OCI-LY7 (cell line): ENCODE measurements at regions not wholly inside any gene's neighbourhood (a gene's known extent, or its start where the extent isn't known, plus 50 kb on each side); places are given as distances from the start of the nearest gene placed in this dataset.

ENCODE experiments used
- BruUV-seq: library from RNA; stranded (reverse); fragments of 400-500 nt; replicated peaks from 2 replicates; lab custom pipeline; 2021; lab: Mats Ljungman, UMichigan
- CTCF ChIA-PET: fragments of 300-600 bp; sonication (Branson Sonifier 250); formaldehyde crosslinking; loops from one replicate; lab custom pipeline; 2022; ENCODE audit warnings: antibody characterized with exemption; ENCODE audit not compliant: unreplicated experiment; lab: Charles Lee
- POLR2A ChIA-PET: fragments of 300-600 bp; sonication (Branson Sonifier 250); formaldehyde crosslinking; loops from one replicate; lab custom pipeline; 2022; ENCODE audit warnings: antibody characterized with exemption; lab: Charles Lee
- DNase-seq: peaks from one replicate; pipeline ENCODE4 v3.0.0-alpha.2; 2015; ENCODE audit warnings: low spot score
- H2AFZ ChIP-seq: fragments of 200-600 bp; sonication (generic), shearing (Covaris generic); 2 replicates; pipeline ENCODE4 v1.6.1; 2014; ENCODE audit warnings: mild to moderate bottlenecking, antibody characterized with exemption, low read length, moderate library complexity
- H3K27ac ChIP-seq: fragments of 200-600 bp; sonication (generic); 2 replicates; pipeline ENCODE4 v1.5.1; 2014; ENCODE audit warnings: mixed run types, low read depth, mild to moderate bottlenecking, moderate library complexity, low read length, inconsistent platforms; ENCODE audit not compliant: poor library complexity, severe bottlenecking
- H3K36me3 ChIP-seq: fragments of 200-600 bp; sonication (generic); 2 replicates; pipeline ENCODE4 v1.6.1; 2014; ENCODE audit warnings: mild to moderate bottlenecking, antibody characterized with exemption, low read length, moderate library complexity, mixed read lengths; ENCODE audit not compliant: insufficient read depth
- H3K4me1 ChIP-seq: fragments of 200-600 bp; sonication (generic); 2 replicates; pipeline ENCODE4 v1.5.1; 2014; ENCODE audit warnings: mild to moderate bottlenecking, low read length; ENCODE audit not compliant: insufficient read depth, poor library complexity, severe bottlenecking
- H3K4me2 ChIP-seq: fragments of 200-600 bp; sonication (generic); 2 replicates; pipeline ENCODE4 v1.6.1; 2014; ENCODE audit warnings: mild to moderate bottlenecking, low read length
- H3K4me3 ChIP-seq: fragments of 200-600 bp; sonication (generic); 2 replicates; pipeline ENCODE4 v1.5.1; 2014; ENCODE audit warnings: mild to moderate bottlenecking, low read depth, low read length; ENCODE audit not compliant: poor library complexity, severe bottlenecking
- H3K79me2 ChIP-seq: fragments of 200-600 bp; sonication (generic); 2 replicates; pipeline ENCODE4 v1.6.1; 2016; ENCODE audit warnings: low read depth, mild to moderate bottlenecking, low read length, moderate library complexity, mixed read lengths; ENCODE audit not compliant: insufficient read depth
- H3K9me2 ChIP-seq: fragments of 200-600 bp; sonication (generic); 2 replicates; pipeline ENCODE4 v1.6.1; 2016; ENCODE audit warnings: mild to moderate bottlenecking, low read length, mixed read lengths; ENCODE audit not compliant: insufficient read depth
- H3K9me3 ChIP-seq: fragments of 200-600 bp; sonication (generic); 2 replicates; pipeline ENCODE4 v1.6.1; 2014; ENCODE audit warnings: mild to moderate bottlenecking, mixed run types, low read length, mixed read lengths
- H4K20me1 ChIP-seq: fragments of 200-600 bp; sonication (generic); 2 replicates; pipeline ENCODE4 v1.6.1; 2014; ENCODE audit warnings: mild to moderate bottlenecking, antibody characterized with exemption, low read length, moderate library complexity, mixed read lengths; ENCODE audit not compliant: insufficient read depth
- CTCF ChIP-seq: fragments of 200-600 bp; sonication (generic); conservative IDR thresholded peaks from 2 replicates; pipeline ENCODE4 v1.5.1; 2014; ENCODE audit warnings: mild to moderate bottlenecking, antibody characterized with exemption, low read length, moderate library complexity, mixed read lengths
- EZH2phosphoT487 ChIP-seq: fragments of 200-600 bp; sonication (generic); IDR thresholded peaks from 2 replicates; pipeline ENCODE4 v1.6.1; 2018; ENCODE audit warnings: low read depth, borderline replicate concordance, mild to moderate bottlenecking, mixed run types, antibody characterized with exemption, low read length, moderate library complexity, mixed read lengths
- intact Hi-C: fragments of 100-400 bp; cut with micrococcal nuclease; formaldehyde crosslinking; loops from one replicate; pipeline ENCODE4 v1.10.0; 2022; ENCODE audit not compliant: unreplicated experiment

GRCh38 chr4:107453987-107454386 lies 266.0 kb downstream of the PAPSS1 start:
- intact Hi-C loops, result no loop called here
- BruUV-seq, result no TSS peak
- POLR2A ChIA-PET, result no interaction called here

GRCh38 chr4:107452717-107453630 lies 267.1 kb downstream of the PAPSS1 start:
- no peak for DNase-seq
- Histone ChIP-seq H3K27ac (no peak overlapping the region), H3K4me1 (no peaks in the 10 kb centered on the region), H2AFZ (no peak overlapping the region), H3K4me2 (no peak overlapping the region), H3K4me3 (no peak overlapping the region), H4K20me1 (no peaks in the 10 kb centered on the region), H3K9me2 (no peaks in the 10 kb centered on the region), H3K9me3 (no peaks in the 10 kb centered on the region), H3K36me3 (no peaks in the 10 kb centered on the region), H3K79me2 (no peaks in the 10 kb centered on the region)
- TF ChIP-seq CTCF (no peak), EZH2phosphoT487 (no peak)
- POLR2A ChIA-PET, result interaction anchor here (0.6 to 1.1 kb wide), 3 partner anchors 14 to 116 kb away, joined by 3 to 9 read pairs (median 4); no protein-coding TSS in a partner anchor
- BruUV-seq, result no TSS peak
- intact Hi-C loops, result no loop called here
- CTCF ChIA-PET, result no interaction called here

More at GRCh38 chr4:107453987-107454386, 266.0 kb downstream of the PAPSS1 start:
- Histone ChIP-seq H3K79me2 (no peaks in the 10 kb centered on the region), H4K20me1 (no peaks in the 10 kb centered on the region), H3K9me3 (no peaks in the 10 kb centered on the region), H3K9me2 (no peaks in the 10 kb centered on the region), H3K4me2 (no peak overlapping the region), H3K4me1 (no peaks in the 10 kb centered on the region), H3K4me3 (no peak overlapping the region), H2AFZ (no peak overlapping the region), H3K36me3 (no peaks in the 10 kb centered on the region), H3K27ac (no peak overlapping the region)
- TF ChIP-seq CTCF (no peak), EZH2phosphoT487 (no peak)
- DNase-seq, result no peak
- CTCF ChIA-PET, result no interaction called here
